GDM1 (cell line): ENCODE measurements at regions not wholly inside any gene's neighbourhood (a gene's known extent, or its start where the extent isn't known, plus 50 kb on each side); places are given as distances from the start of the nearest gene placed in this dataset.

ENCODE experiments used
- DNase-seq: peaks from one replicate; lab custom pipeline; 2025; lab: John Stamatoyannopoulos, UW

GRCh38 chr22:48615171-48616008 is 1212.3 kb downstream of the BRD1 start:
- no peak for DNase-seq

- DNase-seq: no peak
Observed at GRCh38 chr22:48613566-48614200, 1214.0 kb downstream of the BRD1 start.

GRCh38 chr22:48612077-48612995 is 1215.3 kb downstream of the BRD1 start:
- DNase-seq: no peak

- no peak for DNase-seq
Observed at GRCh38 chr22:48609279-48609865, 1218.3 kb downstream of the BRD1 start.

- DNase-seq: no peak
Observed at GRCh38 chr22:48607901-48608662, 1219.6 kb downstream of the BRD1 start.

- no peak for DNase-seq
Observed at GRCh38 chr22:48606684-48607307, 1220.9 kb downstream of the BRD1 start.

GRCh38 chr22:48605856-48606481 is 1221.7 kb downstream of the BRD1 start:
- no peak for DNase-seq

GRCh38 chr22:48605125-48605524 is 1222.5 kb downstream of the BRD1 start:
- DNase-seq: no peak

- DNase-seq: no peak
Observed at GRCh38 chr22:48603621-48604320, 1223.9 kb downstream of the BRD1 start.

GRCh38 chr22:48602805-48603518 is 1224.7 kb downstream of the BRD1 start:
- no peak for DNase-seq

- no peak for DNase-seq
Observed at GRCh38 chr22:48600681-48601080, 1227.0 kb downstream of the BRD1 start.

- no peak for DNase-seq
Observed at GRCh38 chr22:48600171-48600570, 1227.5 kb downstream of the BRD1 start.

GRCh38 chr22:48599346-48599745 is 1228.3 kb downstream of the BRD1 start:
- DNase-seq: no peak

GRCh38 chr22:48596111-48596850 is 1231.4 kb downstream of the BRD1 start:
- no peak for DNase-seq

GRCh38 chr22:48595511-48595905 is 1232.2 kb downstream of the BRD1 start:
- DNase-seq: no peak

DNA sequence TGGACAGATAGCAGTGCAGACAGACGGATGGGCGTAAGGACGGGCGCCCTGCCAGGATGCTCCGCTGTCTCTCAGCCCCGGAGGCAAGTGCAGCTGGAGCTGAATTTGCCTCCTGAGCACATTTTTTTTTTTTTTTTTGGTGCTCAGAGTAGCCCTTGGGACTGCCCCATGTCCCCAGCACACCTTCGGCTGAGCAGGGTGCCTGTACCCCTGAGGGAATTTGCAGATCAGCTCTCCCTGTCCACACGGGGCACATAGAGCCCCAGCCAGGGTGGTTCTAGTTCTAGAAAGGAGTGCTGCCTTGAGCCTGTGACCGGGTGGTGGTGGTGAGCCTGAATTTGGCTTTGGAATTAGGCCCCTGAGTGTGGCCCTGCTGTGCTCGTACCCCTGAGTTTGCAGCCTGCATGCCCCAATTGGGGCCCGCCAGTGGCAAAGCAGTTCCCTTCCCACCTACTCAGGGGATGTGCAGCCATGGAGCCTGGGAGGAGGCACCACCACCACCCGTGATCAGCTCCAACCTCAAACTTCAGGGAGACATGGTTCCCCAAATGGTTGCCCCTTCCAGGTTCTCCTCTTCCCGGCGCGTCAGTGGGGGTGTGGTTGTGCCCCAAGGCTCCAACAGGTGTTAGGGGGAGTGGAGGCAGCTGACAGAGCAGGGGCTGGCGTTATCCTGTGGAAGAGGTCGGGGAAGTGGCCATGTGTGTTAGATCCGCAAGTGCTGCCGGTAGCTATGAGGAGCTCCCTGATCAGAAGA is 1232.7 kb downstream of the BRD1 start:
- DNase-seq: no peak

- no peak for DNase-seq
Observed at GRCh38 chr22:48594016-48594756, 1233.5 kb downstream of the BRD1 start.
